Activated effector memory CD4-positive, alpha-beta T cell treated with Interleukin-2 at 50 U/mL for 16 hours (primary cell): ENCODE measurements at regions not wholly inside any gene's neighbourhood (a gene's known extent, or its start where the extent isn't known, plus 50 kb on each side); places are given as distances from the start of the nearest gene placed in this dataset.
"Not testable (repeated sequence)": the region's sequence is repeated elsewhere in the genome, so short reads cannot be mapped to it uniquely, and the experiment has no call there.

Experiments
- DNase-seq: peaks from one replicate; pipeline ENCODE4 v3.0.0-alpha.2; 2020

DNA sequence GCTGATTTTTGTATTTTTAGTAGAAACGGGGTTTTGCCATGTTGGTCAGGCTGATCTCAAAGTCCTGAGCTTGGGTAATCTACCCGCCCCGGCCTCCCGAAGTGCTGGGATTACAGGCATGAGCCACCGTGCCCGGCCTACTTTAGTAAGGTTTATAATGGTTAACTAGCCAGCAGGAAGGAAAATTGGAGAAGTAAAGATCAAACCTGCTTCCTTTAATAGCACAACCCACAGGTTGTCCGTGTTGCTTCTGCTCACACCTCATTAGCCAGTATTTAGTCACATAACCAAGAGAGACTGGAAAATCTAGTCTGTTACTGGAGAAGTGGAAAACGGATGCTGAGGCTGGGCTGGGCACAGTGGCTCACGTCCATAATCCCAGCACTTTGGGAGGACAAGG is 51.9 kb upstream of the TBL1XR1 start:
- DNase-seq, result no peak

- no peak for DNase-seq
These were observed 52.9 kb upstream of the TBL1XR1 start for GRCh38 chr3:177250151-177250550.

- no peak for DNase-seq
These were observed 54.5 kb upstream of the TBL1XR1 start for GRCh38 chr3:177251755-177252154.

DNA sequence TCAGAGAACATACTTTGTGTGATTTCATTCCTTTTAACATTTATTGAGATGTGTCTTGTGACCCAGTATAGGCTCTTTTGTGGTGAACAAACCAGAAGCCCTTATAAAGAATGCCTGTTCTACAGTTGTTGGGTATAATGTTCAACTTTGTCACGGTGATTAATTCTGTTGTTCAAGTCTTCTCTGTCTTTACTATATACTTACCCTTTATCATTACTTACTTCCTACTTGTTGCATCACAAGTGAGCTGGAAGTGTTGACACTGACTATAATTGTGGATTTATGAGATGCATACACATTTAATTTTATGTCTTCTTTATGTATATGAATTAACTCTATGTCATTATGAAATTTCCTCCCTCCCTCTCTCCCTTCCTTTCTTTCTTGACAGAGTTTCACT is 59.7 kb upstream of the TBL1XR1 start:
- no peak for DNase-seq

- no peak for DNase-seq
These were observed 60.3 kb upstream of the TBL1XR1 start for GRCh38 chr3:177257625-177258024.

DNA sequence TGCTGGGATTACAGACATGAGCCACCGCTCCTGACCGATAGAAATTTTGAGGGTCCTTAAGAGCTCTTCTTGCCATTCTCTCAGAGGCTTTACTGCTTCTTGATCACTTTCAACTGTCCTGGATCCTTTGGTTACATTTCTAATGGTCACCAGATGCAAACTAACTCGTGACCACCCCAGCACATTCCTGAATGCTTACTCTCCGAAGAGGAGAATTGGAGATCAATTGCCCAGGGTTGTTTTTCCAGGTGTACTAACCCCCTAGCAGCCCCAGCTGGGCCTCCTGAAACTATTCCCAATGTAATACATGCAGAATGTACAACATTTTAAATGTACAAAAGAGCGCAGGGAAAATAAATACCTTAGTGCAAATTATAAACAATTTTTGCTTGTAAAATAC is 65.1 kb upstream of the TBL1XR1 start:
- no peak for DNase-seq

DNA sequence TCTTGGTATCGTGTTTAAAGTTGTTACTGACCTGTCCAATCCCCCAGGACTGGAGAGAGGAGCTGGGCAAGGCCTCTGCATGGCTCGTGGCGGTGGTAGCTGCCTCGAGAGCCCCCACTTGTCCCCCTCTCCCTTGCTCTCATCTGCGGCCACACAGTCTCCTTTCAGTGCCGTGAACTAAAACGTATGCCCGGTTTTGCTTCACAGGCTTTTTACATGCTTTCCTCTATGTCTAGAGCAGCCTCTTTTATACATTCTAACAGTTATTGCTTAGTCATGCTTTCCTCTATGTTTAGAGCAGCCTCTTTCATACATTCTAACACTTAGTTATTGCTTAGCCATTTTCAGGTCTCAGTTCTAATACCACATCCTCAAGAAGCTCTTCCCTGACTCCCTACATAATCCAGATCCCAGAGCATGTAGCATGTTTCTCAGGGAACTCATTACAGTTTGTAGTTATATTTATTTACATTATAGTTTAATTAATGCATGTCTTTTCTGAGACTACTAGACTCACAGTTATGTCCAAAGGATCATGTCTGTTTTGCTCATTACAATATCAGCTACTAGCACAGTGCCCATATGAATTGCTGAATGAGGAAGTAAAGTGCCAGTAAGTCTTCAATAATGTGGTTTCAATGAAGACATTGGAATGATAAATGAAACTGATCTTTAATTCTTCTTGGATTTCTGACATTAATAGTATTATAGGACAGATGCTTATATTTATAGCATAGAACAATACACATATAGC is 66.5 kb upstream of the TBL1XR1 start:
- no peak for DNase-seq

DNA sequence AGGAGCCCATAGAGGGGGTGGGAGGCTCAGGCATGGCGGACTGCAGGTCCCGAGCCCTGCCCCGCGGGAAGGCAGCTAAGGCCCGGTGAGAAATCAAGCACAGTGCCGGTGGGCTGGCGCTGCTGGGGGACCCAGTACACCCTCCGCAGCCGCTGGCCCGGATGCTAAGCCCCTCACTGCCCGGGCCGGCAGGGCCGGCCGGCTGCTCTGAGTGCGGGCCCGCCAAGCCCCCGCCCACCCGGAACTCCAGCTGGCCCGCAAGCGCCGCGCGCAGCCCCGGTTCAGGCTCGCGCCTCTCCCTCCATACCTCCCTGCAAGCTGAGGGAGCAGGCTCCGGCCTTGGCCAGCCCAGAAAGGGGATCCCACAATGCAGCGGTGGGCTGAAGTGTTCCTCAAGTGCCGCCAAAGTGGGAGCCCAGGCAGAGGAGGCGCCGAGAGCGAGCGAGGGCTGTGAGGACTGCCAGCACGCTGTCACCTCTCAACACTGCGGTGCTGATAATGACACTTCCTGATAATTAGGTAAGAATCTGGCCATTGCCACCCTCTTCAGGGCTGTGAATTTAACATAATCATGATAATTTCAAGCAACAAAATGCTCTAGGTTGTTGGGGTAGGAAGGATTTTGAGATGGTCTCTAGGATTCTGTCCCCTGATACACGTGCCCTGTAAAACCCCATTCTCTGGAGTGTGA is 74.7 kb upstream of the TBL1XR1 start:
- not testable (repeated sequence) for DNase-seq

DNA sequence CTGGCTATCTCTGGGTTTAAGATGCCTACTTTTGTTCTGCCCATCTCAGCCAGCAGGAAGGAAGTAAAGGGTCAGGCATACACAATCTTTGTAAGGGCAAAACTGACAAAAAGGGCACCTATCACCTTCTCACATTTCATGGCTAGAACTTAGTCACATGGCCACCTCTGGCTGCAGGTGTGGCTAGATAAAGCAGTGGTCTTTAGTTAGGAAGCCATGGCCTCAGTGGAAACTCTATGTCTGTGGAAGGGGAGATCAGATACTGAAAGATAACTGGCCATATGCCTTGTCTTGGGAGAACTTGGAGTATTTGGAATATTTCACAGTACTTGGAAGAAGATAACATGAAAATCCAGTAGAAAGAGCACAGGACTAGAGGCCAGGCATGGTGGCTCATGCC is 80.7 kb upstream of the TBL1XR1 start:
- DNase-seq, result no peak

GRCh38 chr3:177279118-177279815 is 82.0 kb upstream of the TBL1XR1 start:
- no peak for DNase-seq

DNA sequence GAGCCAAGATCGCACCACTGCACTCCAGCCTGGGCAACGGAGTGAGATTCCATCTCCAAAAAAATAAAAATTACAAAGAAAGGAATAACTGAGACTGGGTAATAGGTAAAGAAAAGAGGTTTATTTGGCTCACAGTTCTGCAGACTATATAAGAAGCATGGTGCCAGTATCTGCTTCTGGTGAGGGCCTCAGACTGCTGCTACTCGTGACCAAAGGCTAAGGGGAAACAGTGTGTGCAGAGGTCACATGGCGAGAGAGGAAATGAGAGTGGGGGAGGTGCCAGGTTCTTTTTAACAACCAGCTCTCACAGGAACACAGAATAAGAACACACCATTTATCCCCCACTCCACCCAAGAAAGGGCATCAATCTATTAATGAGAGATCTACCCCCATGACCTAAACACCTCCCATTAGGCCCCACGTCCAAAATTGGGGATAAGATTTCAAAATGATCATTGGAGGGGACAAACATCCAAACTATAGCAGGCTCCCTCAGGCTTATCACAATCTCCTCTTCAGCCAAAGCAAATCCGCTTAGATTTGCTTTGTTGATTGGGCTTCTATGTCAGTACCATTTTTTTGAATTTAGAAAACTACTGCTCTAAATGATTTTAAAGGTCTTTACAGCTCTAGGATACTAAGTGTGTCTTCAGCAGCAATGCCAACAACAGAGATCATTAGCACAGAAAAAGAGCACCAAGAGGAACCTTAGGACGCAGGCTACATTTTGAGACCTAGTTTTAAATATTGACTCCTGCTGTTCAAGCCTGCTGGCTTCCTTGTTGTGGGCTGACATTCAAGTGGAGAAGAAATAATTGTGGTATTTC is 84.2 kb upstream of the TBL1XR1 start:
- DNase-seq, result no peak

DNA sequence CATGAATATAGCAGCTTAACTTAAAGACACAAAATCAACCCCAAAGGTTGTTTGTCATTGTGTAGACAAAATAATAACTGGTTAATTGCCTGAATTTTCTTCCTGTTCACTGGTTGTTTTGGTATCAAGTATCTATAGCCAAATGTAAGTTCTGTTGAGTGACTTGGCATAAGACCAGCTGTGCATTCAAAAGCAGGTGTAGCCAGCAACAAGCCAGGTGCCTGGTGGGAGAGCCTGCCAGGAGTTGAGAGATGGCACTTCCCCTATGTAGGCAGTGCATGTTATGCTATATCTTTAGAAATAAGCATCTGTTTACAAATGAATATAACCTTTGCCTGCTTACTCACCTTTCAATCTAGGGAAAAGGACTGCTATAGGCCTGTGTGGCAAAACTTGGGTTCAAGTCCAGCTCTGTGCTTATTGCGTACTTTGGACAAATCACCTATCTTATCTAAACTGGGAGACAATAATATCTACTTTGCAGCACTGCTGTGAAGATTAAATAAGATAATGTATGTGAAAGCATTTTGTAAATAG is 84.9 kb upstream of the TBL1XR1 start:
- DNase-seq, result no peak

DNA sequence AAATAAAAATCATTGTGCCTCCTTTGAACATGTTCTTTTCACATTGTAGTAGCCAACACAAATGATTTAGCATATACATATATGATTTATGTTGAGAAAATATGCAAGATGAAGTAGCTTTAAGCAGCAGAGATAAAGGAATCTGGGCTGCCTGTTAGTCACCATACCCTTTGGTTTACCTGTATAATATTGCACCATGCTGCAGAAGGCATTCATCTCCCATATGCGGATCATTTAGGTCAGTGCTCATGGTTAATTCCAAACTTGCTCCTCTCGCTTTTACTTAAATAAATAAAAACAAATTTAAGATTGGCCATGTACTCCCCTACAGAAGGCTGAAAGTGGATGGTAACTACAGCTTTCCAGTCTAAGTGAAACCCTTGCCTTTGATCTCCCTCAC is 86.7 kb upstream of the TBL1XR1 start:
- DNase-seq, result no peak

- DNase-seq, result no peak
These were observed 87.2 kb upstream of the TBL1XR1 start for GRCh38 chr3:177284383-177284881.

GRCh38 chr3:177286034-177286433 is 88.8 kb upstream of the TBL1XR1 start:
- DNase-seq, result no peak

DNA sequence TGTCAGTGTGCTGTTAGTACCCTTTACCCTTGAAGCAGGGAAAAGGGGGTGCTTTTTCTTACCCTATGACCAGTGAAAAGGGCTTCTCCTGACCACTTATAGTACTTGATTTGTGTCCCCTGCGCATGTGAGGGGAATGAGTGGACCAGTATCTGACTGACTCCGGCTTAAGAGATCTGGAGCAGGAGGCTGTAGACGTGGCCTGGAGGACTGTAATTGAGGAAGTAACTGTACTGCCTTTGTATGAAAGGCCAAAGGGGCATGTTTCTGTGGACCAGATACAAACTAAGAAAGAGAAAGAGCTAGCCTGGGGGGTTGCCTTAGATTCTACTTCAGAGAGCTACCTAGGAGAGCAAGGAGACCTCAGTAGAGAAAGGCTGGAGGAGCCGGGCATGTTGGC is 89.9 kb upstream of the TBL1XR1 start:
- no peak for DNase-seq

DNA sequence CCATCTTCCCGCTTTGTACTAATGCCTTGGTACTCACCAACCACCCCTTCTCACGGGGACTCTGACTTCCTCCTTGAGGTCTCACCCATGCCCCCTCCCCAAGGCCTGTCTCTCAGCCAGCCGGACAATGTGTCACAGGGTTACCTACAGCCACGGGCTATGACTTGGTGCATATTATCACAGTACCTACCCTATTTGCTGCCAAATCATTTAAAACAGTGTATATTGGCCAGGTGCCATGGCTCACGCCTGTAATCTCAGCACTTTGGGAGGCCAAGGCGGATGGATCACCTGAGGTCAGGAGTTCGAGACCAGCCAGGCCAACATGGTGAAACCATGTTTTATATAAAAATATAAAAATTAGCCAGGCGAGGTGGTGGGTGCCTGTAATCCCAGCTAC is 93.4 kb upstream of the TBL1XR1 start:
- DNase-seq, result no peak

DNA sequence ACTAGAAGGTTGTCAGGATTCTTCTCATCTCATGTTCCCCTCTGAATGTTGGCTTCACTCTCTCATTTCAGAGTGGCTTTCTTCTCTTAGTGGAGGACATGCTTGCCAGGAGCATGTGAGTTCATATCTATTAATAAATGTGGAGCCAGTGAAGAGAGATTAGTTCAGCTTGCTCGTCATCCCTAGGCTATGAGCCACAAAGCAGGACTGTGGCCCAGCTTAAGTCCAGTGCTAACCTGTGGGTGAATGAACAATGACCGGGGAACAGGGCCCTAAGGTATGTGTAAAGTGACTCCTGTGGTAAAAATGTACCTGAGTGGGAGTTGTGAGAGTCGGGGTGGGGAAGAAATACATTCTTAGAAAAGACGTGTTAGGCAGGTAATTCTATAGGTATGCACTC is 96.9 kb upstream of the TBL1XR1 start:
- no peak for DNase-seq

DNA sequence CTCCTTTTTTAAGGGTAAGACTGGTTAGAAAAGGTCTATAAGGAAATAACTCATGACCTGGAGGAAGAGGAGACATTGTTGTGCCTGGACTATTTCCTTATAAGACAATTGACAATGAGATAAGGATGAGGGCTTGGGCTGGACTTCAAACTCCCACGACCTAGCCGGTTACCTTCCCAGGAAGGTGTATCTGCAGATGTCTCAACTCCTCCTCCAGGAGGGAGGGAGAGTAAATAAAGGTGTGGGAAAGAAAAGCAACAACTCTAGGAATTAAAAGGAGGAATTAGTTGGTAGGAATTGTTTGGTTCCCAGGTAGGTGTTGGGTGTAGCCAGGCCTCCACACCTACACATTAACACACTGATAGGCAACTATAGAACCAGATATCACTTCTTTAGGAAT is 97.8 kb upstream of the TBL1XR1 start:
- no peak for DNase-seq

GRCh38 chr3:177299250-177299649 is 102.0 kb upstream of the TBL1XR1 start:
- DNase-seq, result no peak

GRCh38 chr3:177300039-177300833 is 103.0 kb upstream of the TBL1XR1 start:
- DNase-seq, result no peak

DNA sequence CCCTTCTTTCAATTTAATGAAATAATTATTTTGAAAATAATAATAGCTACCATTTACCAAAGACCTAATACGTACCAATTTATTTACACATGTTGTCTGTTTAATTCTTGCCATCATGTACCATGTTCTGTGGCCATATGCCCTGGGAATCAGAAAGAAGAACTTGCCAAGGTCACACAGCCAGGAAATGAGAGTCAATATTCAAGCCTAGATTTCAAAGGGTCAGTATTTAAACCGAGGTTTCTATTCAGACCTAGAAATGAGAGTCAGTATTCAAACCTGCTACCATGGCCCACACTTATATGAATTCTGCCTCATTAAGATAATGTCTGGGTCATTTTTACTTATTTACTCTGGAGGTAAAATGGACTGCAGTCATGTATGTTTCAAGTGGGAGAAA is 103.6 kb upstream of the TBL1XR1 start:
- no peak for DNase-seq
